ENCODE measurements at regions not wholly inside any gene's neighbourhood (a gene's known extent, or its start where the extent isn't known, plus 50 kb on each side); places are given as distances from the start of the nearest gene placed in this dataset.
"Not testable (repeated sequence)": the region's sequence is repeated elsewhere in the genome, so short reads cannot be mapped to it uniquely, and the experiment has no call there.

DNA sequence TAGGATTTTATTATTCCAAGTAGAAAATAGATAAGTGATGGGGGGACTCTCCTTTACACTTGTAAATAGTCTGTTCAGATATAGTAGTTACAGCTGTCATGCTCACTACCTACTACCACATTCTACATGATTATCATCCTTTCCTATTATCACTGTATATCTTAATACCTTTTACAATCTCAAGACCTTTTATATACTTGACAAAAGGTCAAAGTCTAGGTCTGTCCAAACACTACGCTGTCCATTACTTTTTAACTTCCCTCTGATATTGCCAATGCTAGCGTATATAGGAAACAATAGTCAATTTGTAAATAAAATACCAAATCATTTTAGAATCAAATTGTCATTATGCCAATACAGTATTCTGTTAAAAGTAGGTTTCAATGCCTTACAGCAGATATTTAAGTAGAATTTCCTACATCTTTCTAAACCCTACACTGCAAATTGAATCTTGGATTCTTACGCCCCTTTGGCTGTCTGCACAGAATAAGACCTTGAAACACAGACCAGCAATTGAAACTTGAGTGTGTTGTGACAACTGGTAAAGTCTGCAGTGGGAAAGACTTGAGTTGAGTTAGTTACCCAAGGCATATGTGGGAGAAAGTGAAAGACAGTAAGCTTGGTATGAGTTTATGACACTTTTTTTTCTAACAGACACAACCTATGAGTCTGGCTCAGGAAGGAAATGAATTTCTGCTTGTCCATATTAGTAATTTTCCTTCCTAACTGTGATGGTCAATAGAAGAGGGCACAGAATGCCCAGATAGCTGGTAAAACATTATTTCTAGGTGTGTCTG, 827.6 kb upstream of the ACO1 start (continued):
- TF ChIP-seq, protein P1, sequence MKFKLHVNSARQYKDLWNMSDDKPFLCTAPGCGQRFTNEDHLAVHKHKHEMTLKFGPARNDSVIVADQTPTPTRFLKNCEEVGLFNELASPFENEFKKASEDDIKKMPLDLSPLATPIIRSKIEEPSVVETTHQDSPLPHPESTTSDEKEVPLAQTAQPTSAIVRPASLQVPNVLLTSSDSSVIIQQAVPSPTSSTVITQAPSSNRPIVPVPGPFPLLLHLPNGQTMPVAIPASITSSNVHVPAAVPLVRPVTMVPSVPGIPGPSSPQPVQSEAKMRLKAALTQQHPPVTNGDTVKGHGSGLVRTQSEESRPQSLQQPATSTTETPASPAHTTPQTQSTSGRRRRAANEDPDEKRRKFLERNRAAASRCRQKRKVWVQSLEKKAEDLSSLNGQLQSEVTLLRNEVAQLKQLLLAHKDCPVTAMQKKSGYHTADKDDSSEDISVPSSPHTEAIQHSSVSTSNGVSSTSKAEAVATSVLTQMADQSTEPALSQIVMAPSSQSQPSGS (CRISPR knock-in tag; IDR thresholded peaks at IDR 0.05): no peak
- no peak for TF ChIP-seq NR1H2 (CRISPR knock-in tag; IDR thresholded peaks at IDR 0.05)
- TF ChIP-seq HNRNPH1 (optimal IDR thresholded peaks at IDR 0.05; ENCODE audit: low read depth, low read length): no peak
- no peak for TF ChIP-seq CCNT2 (IDR thresholded peaks at IDR 0.05; ENCODE audit: borderline replicate concordance, extremely low read depth, insufficient read length, low read depth, low read length)
- TF ChIP-seq SREBF1 (IDR thresholded peaks at IDR 0.05; ENCODE audit: borderline replicate concordance, low read depth, low read length): no peak
- no peak for TF ChIP-seq ZBTB34 (CRISPR knock-in tag; IDR thresholded peaks at IDR 0.05)
- TF ChIP-seq SRSF3 (IDR thresholded peaks at IDR 0.05; ENCODE audit: insufficient read depth, low read length): no peak
- TF ChIP-seq EP300 (IDR thresholded peaks at IDR 0.05; ENCODE audit: low read length): no peak
- TF ChIP-seq HDGF (IDR thresholded peaks at IDR 0.05): no peak

DNA sequence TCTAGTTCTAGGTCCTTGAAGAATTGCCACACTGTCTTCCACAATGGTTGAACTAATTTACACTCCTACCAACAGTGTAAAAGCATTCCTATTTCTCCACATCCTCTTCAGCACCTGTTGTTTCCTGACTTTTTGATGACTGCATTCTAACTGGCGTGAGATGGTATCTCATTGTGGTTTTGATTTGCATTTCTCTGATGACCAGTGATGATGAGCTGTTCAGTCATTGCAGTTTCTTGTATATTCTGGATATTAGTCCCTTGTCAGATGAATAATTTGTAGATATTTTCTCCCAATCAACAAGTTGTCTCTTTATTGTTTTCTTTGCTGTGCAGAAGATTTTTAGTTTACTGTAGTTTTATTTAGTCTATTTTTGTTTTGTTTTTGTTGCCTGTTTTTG, 812.3 kb upstream of the ACO1 start:
- H3K4me2 ChIP-seq (ENCODE audit: insufficient read depth, low read length); BruUV-seq (replicated peaks); H3K9ac ChIP-seq (ENCODE audit: insufficient read depth in 1 of 2, low read depth in 2 of 2, low read length in 2 of 2); H3K4me3 ChIP-seq; H3K79me2 ChIP-seq (ENCODE audit: control insufficient read depth, insufficient read depth, low read length); ATAC-seq; POLR2A ChIA-PET; H4K20me1 ChIP-seq (replicated peaks; ENCODE audit: control insufficient read depth, insufficient read depth, low read length); H3K27ac ChIP-seq (ENCODE audit: extremely low read depth, low read depth, low read length); DNase-seq (ENCODE audit: extremely low read depth in 1 of 4, low spot score in 3 of 4); H2AFZ ChIP-seq (ENCODE audit: low read depth, low read length); H3K27me3 ChIP-seq (ENCODE audit: control insufficient read depth in 2 of 2, insufficient read depth in 2 of 2, low read length in 2 of 2); in situ Hi-C loops (cut with MboI); H3K4me1 ChIP-seq (replicated peaks in 1 of 2; ENCODE audit: control insufficient read depth in 2 of 2, insufficient read depth in 2 of 2, low read length in 2 of 2); intact Hi-C loops (cut with micrococcal nuclease); H3K36me3 ChIP-seq (ENCODE audit: control insufficient read depth, insufficient read depth, low read length); H3K9me3 ChIP-seq (replicated peaks; ENCODE audit: control insufficient read depth, insufficient read depth, low read depth, low read length); FAIRE-seq; H3K9me1 ChIP-seq (ENCODE audit: control insufficient read depth, insufficient read depth, low read length); CTCF ChIA-PET (ENCODE audit: low intra/inter-chr PET ratio): not testable (repeated sequence)
- no CpG with 5 or more reads among the region's 1 CpG for WGBS (ENCODE audit: insufficient coverage, low coverage, missing lambda C conversion rate)

Data from K562 (cell line).